PC-3 (cell line): ENCODE measurements at regions not wholly inside any gene's neighbourhood (a gene's known extent, or its start where the extent isn't known, plus 50 kb on each side); places are given as distances from the start of the nearest gene placed in this dataset.

Experiments
- CTCF ChIP-seq: fragments of 300-600 bp; sonication (generic); conservative IDR thresholded peaks from 2 replicates; pipeline ENCODE4 v1.5.1; 2017; ENCODE audit warnings: antibody characterized with exemption, low read depth, mild to moderate bottlenecking, low read length
- EZH2phosphoT487 ChIP-seq: fragments of 300-600 bp; sonication (generic); IDR thresholded peaks from 2 replicates; pipeline ENCODE4 v1.6.1; 2018; ENCODE audit warnings: mild to moderate bottlenecking, antibody characterized with exemption, low read length, borderline replicate concordance

- TF ChIP-seq CTCF = no peak
- TF ChIP-seq EZH2phosphoT487 = no peak
Observed at GRCh38 chr11:109762546-109762945, 330.6 kb upstream of the ZC3H12C start.
